ENCODE measurements at regions not wholly inside any gene's neighbourhood (a gene's known extent, or its start where the extent isn't known, plus 50 kb on each side); places are given as distances from the start of the nearest gene placed in this dataset.

DNA sequence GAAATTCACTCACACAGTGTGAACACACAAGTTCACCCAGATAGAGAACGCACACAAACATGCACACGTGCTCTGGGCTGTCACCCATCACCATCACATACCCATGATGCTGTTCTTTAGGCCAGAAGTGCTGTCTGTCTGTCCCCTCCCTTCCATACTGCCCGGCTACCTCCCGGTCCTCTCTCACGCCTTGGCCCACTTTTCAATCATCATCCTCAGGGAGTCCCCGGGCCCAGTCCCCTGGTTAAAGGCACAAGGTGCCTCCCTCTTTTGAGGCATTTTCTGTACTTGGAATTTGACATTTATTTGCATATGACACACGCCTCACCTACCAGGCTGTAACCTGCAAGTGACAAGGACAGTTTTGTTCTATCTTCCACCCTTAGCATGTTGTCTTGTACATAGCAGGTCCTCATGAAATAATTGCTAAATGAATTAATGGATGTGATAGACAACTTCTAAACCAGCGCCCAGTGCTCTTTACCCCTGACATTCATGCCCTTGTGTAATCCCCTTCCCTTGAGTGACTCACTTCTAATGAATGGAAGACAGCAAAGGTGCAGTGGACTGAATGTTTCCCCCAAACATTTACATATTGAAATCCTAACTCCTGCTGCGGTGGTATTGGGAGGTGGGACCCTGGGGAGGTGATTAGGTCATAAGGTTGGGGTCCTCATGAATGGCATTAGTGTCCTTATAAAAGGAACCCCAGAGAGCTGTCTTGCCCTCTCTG is 73.9 kb upstream of the ADPGK start:
- TF ChIP-seq MAX (IDR thresholded peaks at IDR 0.05; ENCODE audit: low read depth, low read length) (no peak), MYC (IDR thresholded peaks at IDR 0.05; ENCODE audit: low read depth, low read length) (no peak), CTCF (IDR thresholded peaks at IDR 0.05; ENCODE audit: low read depth, low read length) (no peak), POLR2A (IDR thresholded peaks at IDR 0.05; ENCODE audit: extremely low read depth, insufficient read length) (no peak)
- DNase-seq (ENCODE audit: low read depth) = no peak
- H3K4me3 ChIP-seq (ENCODE audit: low read depth, low read length) = no peak overlapping the region

GRCh38 chr15:72856549-72857040 is 73.0 kb upstream of the ADPGK start:
- DNase-seq (ENCODE audit: low read depth) = no peak
- no peak for TF ChIP-seq CTCF (IDR thresholded peaks at IDR 0.05; ENCODE audit: low read depth, low read length)
- no peak for TF ChIP-seq POLR2A (IDR thresholded peaks at IDR 0.05; ENCODE audit: extremely low read depth, insufficient read length)
- TF ChIP-seq MYC (IDR thresholded peaks at IDR 0.05; ENCODE audit: low read depth, low read length) = no peak
- no peak for TF ChIP-seq MAX (IDR thresholded peaks at IDR 0.05; ENCODE audit: low read depth, low read length)
- no peak overlapping the region for H3K4me3 ChIP-seq (ENCODE audit: low read depth, low read length)

DNA sequence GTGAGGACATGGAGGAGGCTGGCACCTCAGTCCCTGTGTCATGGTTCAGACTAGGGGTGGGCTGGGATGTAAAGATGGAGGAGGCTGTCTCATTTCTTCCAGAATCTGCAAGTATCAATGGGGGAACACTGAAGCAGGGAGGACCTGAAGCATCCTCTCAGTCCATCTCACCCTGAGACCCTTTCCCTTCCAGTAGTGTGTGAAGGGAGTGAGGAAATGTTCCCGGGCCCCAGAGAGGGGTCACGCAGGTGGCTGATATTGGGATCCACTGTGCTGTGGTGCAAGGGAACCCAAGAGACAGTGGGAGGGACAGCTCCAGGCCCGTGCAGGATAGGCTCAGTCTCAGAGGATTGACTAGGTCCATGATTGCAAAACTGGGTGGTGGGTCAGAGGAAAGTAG is 72.2 kb upstream of the ADPGK start:
- no peak overlapping the region for H3K4me3 ChIP-seq (ENCODE audit: low read depth, low read length)
- no peak for DNase-seq (ENCODE audit: low read depth)
- TF ChIP-seq MAX (IDR thresholded peaks at IDR 0.05; ENCODE audit: low read depth, low read length) (no peak), MYC (IDR thresholded peaks at IDR 0.05; ENCODE audit: low read depth, low read length) (no peak), POLR2A (IDR thresholded peaks at IDR 0.05; ENCODE audit: extremely low read depth, insufficient read length) (no peak), CTCF (IDR thresholded peaks at IDR 0.05; ENCODE audit: low read depth, low read length) (no peak)

DNA sequence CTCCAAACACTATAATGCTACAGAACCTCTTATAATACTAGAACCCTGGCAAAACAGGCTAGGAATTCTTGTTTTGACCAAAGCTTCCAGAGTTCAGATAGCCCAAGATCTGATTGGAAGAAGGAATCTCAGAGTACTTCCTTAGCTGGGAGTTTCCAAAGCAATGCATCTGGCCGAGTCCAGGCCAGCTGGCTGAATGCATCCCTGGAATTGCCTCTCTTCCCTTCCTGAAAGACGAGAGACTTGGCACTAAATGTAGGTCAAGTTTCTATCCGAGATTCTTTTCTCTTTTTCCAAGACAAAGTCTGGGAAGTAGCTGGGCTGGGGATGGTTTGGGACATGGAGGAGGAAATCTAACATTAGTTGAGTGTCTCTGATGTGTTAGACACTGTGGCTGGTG is 68.7 kb upstream of the ADPGK start:
- DNase-seq (ENCODE audit: low read depth) = no peak
- no peak overlapping the region for H3K4me3 ChIP-seq (ENCODE audit: low read depth, low read length)
- TF ChIP-seq POLR2A (IDR thresholded peaks at IDR 0.05; ENCODE audit: extremely low read depth, insufficient read length) (no peak), MAX (IDR thresholded peaks at IDR 0.05; ENCODE audit: low read depth, low read length) (no peak), CTCF (IDR thresholded peaks at IDR 0.05; ENCODE audit: low read depth, low read length) (no peak), MYC (IDR thresholded peaks at IDR 0.05; ENCODE audit: low read depth, low read length) (no peak)

- TF ChIP-seq POLR2A (IDR thresholded peaks at IDR 0.05; ENCODE audit: extremely low read depth, insufficient read length) = no peak
- no peak for TF ChIP-seq CTCF (IDR thresholded peaks at IDR 0.05; ENCODE audit: low read depth, low read length)
- TF ChIP-seq MYC (IDR thresholded peaks at IDR 0.05; ENCODE audit: low read depth, low read length) = no peak
- no peak for TF ChIP-seq MAX (IDR thresholded peaks at IDR 0.05; ENCODE audit: low read depth, low read length)
- DNase-seq (ENCODE audit: low read depth) = no peak
- H3K4me3 ChIP-seq (ENCODE audit: low read depth, low read length) = no peak overlapping the region
Observed at GRCh38 chr15:72851586-72851985, 68.0 kb upstream of the ADPGK start.
